ENCODE measurements at regions not wholly inside any gene's neighbourhood (a gene's known extent, or its start where the extent isn't known, plus 50 kb on each side); places are given as distances from the start of the nearest gene placed in this dataset.

DNA sequence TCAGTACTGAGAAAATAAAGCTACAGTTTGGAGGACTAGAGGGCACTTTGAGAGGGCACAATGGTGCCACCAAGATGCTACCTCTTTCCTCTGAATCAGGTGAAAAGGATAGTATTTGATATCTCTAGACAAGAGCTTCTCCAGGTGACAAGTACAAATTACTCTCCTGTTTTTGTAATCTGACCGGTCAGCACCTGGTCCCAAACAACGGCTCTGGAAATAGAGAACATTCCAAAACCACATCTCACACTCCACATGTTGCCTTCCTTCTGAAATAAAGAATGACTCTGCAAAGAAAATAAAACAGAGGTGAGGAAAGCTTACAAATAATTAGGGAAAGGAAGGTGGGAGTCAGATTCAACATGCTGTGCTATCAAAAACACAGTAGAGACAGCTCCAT is 51.3 kb upstream of the CITED2 start (continued):
- TF ChIP-seq KDM2B (CRISPR knock-in tag; IDR thresholded peaks at IDR 0.05), result no peak
- TF ChIP-seq NR2F6 (CRISPR knock-in tag; IDR thresholded peaks at IDR 0.05), result no peak
- TF ChIP-seq SREBF1 (IDR thresholded peaks at IDR 0.05; ENCODE audit: borderline replicate concordance, low read depth, low read length), result no peak
- no peak for TF ChIP-seq ZNF232 (CRISPR knock-in tag; IDR thresholded peaks at IDR 0.05)
- TF ChIP-seq NFE2 (IDR thresholded peaks at IDR 0.05; ENCODE audit: low read depth), result 0 out of 2 replicates have a peak, but pooled peaks have one; percentile 15
- TF ChIP-seq ZNF785 (CRISPR knock-in tag; IDR thresholded peaks at IDR 0.05), result no peak
- TF ChIP-seq, protein P1, sequence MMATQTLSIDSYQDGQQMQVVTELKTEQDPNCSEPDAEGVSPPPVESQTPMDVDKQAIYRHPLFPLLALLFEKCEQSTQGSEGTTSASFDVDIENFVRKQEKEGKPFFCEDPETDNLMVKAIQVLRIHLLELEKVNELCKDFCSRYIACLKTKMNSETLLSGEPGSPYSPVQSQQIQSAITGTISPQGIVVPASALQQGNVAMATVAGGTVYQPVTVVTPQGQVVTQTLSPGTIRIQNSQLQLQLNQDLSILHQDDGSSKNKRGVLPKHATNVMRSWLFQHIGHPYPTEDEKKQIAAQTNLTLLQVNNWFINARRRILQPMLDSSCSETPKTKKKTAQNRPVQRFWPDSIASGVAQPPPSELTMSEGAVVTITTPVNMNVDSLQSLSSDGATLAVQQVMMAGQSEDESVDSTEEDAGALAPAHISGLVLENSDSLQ (IDR thresholded peaks at IDR 0.05), result peak; percentile 53

DNA sequence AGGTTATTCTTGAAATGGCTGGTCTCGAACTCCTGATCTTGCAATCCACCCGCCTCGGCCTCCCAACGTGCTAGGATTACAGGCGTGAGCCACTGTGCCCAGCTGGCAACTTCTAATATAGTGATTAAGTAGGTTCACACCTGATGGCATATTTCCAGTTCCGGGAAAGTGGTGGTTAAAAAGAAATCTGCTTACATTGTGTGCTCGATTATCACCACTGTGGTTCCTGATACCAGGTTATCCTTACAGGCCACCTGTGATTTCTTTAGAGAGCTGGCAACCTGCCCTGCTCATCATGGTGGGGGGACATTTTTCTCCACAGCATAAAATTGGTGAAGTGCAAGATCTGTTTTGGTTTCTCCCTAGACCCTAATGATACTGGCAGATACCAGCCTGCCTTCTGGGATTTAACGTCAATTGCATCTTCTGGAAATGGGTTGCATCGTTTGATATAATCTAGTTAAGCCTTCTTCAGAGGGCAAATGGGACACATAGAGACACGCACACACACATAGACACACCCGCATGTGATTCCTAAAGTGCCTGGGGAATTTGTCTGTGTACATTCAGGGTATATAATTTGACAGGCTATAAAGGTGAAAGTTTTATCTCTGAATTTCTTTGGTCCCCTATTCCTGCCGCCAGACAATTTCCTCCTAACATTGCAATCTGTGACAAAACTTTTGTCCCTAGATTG is 49.7 kb upstream of the CITED2 start:
- POLR2A ChIA-PET, result interaction anchor here (1.6 to 2.3 kb wide), 2 partner anchors 9 to 15 kb away, joined by 6 read pairs; no protein-coding TSS in a partner anchor
- H2AFZ ChIP-seq (ENCODE audit: low read depth, low read length), result no peak overlapping the region
- H3K27ac ChIP-seq (ENCODE audit: extremely low read depth, low read depth, low read length), result no peak overlapping the region
- H4K20me1 ChIP-seq (replicated peaks; ENCODE audit: control insufficient read depth, insufficient read depth, low read length), result no peaks in the 10 kb centered on the region
- no TSS peak for BruUV-seq (replicated peaks)
- peak; percentile 46 for FAIRE-seq
- peak in 1 of 4 experiments; percentile 42 for DNase-seq (ENCODE audit: extremely low read depth in 1 of 4, low spot score in 3 of 4)
- in situ Hi-C loops (cut with MboI) (no loop called here), intact Hi-C loops (cut with micrococcal nuclease) (no loop called here)
- peaks cover 3 to 14% of the 10 kb centered on the region in 2 experiments; a peak in 4 of 5 replicates for H3K4me1 ChIP-seq (replicated peaks in 1 of 2; ENCODE audit: control insufficient read depth in 2 of 2, insufficient read depth in 2 of 2, low read length in 2 of 2)
- H3K27me3 ChIP-seq (ENCODE audit: control insufficient read depth in 2 of 2, insufficient read depth in 2 of 2, low read length in 2 of 2), result no peaks in the 10 kb centered on the region
- H3K79me2 ChIP-seq (ENCODE audit: control insufficient read depth, insufficient read depth, low read length), result no peaks in the 10 kb centered on the region
- no peak overlapping the region for H3K4me2 ChIP-seq (ENCODE audit: insufficient read depth, low read length)
- H3K9me3 ChIP-seq (replicated peaks; ENCODE audit: control insufficient read depth, insufficient read depth, low read depth, low read length), result no peaks in the 10 kb centered on the region
- H3K9ac ChIP-seq (ENCODE audit: insufficient read depth in 1 of 2, low read depth in 2 of 2, low read length in 2 of 2), result no peak overlapping the region
- H3K9me1 ChIP-seq (ENCODE audit: control insufficient read depth, insufficient read depth, low read length), result no peaks in the 10 kb centered on the region
- WGBS (ENCODE audit: insufficient coverage, low coverage, missing lambda C conversion rate), result 49% methylated on average over 12 of the region's 12 CpGs
- CTCF ChIA-PET (ENCODE audit: low intra/inter-chr PET ratio), result no interaction called here
- ATAC-seq, result no peak
- no peaks in the 10 kb centered on the region for H3K36me3 ChIP-seq (ENCODE audit: control insufficient read depth, insufficient read depth, low read length)
- no peak overlapping the region for H3K4me3 ChIP-seq
- TF ChIP-seq HLTF (IDR thresholded peaks at IDR 0.05), result no peak
- peak; percentile 35 to 40; a peak in 2 of 4 replicates for TF ChIP-seq TRIM24 (IDR thresholded peaks at IDR 0.05)
- no peak for TF ChIP-seq TGIF2 (CRISPR knock-in tag; IDR thresholded peaks at IDR 0.05)
- TF ChIP-seq BHLHE40 (IDR thresholded peaks at IDR 0.05; ENCODE audit: low read length), result no peak
- TF ChIP-seq, protein P2, sequence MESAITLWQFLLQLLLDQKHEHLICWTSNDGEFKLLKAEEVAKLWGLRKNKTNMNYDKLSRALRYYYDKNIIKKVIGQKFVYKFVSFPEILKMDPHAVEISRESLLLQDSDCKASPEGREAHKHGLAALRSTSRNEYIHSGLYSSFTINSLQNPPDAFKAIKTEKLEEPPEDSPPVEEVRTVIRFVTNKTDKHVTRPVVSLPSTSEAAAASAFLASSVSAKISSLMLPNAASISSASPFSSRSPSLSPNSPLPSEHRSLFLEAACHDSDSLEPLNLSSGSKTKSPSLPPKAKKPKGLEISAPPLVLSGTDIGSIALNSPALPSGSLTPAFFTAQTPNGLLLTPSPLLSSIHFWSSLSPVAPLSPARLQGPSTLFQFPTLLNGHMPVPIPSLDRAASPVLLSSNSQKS (CRISPR knock-in tag; IDR thresholded peaks at IDR 0.05), result no peak
- TF ChIP-seq PRMT5 (CRISPR knock-in tag; IDR thresholded peaks at IDR 0.05), result no peak
- TF ChIP-seq, protein P3, sequence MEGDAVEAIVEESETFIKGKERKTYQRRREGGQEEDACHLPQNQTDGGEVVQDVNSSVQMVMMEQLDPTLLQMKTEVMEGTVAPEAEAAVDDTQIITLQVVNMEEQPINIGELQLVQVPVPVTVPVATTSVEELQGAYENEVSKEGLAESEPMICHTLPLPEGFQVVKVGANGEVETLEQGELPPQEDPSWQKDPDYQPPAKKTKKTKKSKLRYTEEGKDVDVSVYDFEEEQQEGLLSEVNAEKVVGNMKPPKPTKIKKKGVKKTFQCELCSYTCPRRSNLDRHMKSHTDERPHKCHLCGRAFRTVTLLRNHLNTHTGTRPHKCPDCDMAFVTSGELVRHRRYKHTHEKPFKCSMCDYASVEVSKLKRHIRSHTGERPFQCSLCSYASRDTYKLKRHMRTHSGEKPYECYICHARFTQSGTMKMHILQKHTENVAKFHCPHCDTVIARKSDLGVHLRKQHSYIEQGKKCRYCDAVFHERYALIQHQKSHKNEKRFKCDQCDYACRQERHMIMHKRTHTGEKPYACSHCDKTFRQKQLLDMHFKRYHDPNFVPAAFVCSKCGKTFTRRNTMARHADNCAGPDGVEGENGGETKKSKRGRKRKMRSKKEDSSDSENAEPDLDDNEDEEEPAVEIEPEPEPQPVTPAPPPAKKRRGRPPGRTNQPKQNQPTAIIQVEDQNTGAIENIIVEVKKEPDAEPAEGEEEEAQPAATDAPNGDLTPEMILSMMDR (IDR thresholded peaks at IDR 0.05 in 2 of 3, conservative IDR thresholded peaks at IDR 0.05 in 1 of 3; ENCODE audit: insufficient read depth in 2 of 3, low read depth in 1 of 3, low read length in 3 of 3), result no peak
- peak; percentile 49; the same call in 1 of the 2 replicates for TF ChIP-seq PML (IDR thresholded peaks at IDR 0.05; ENCODE audit: low read length)
- no peak for TF ChIP-seq SRSF3 (IDR thresholded peaks at IDR 0.05; ENCODE audit: insufficient read depth, low read length)
- TF ChIP-seq KLF16 (IDR thresholded peaks at IDR 0.05), result 0 out of 2 replicates have a peak, but pooled peaks have one; percentile 13
- TF ChIP-seq GATAD2B (IDR thresholded peaks at IDR 0.05; ENCODE audit: borderline replicate concordance), result no peak
- peak; percentile 84 for TF ChIP-seq TAL1 (IDR thresholded peaks at IDR 0.05)

All from K562 (cell line).